Memory B cell (primary cell): ENCODE measurements at regions not wholly inside any gene's neighbourhood (a gene's known extent, or its start where the extent isn't known, plus 50 kb on each side); places are given as distances from the start of the nearest gene placed in this dataset.
"Not testable (repeated sequence)": the region's sequence is repeated elsewhere in the genome, so short reads cannot be mapped to it uniquely, and the experiment has no call there.

ENCODE experiments used
- ATAC-seq: fragments of 150-1000 bp; cut with Tn5 transposase; 2 replicates; pipeline ENCODE4 v1.10.0; 2021; ENCODE audit warnings: low read depth, mild to moderate bottlenecking, moderate library complexity
- DNase-seq, 2 donors: peaks; one replicate each; pipeline ENCODE4 v3.0.0; 2022; ENCODE audit warnings: low spot score in 2 of 2
- H3K27ac Mint-ChIP-seq: one replicate; pipeline ENCODE4 v1.8.0; 2022; ENCODE audit warnings: mild to moderate bottlenecking, moderate library complexity, mixed read lengths
- H3K27me3 Mint-ChIP-seq: one replicate; pipeline ENCODE4 v1.8.0; 2022; ENCODE audit warnings: mixed read lengths
- H3K36me3 Mint-ChIP-seq: one replicate; pipeline ENCODE4 v1.8.0; 2022; ENCODE audit warnings: mild to moderate bottlenecking, mixed read lengths
- H3K4me1 Mint-ChIP-seq: one replicate; pipeline ENCODE4 v1.8.0; 2022; ENCODE audit warnings: mixed read lengths
- H3K4me3 Mint-ChIP-seq: one replicate; pipeline ENCODE4 v1.8.0; 2022; ENCODE audit warnings: mild to moderate bottlenecking, moderate library complexity, mixed read lengths
- H3K9me3 Mint-ChIP-seq: one replicate; pipeline ENCODE4 v1.8.0; 2022; ENCODE audit warnings: mixed read lengths

DNA sequence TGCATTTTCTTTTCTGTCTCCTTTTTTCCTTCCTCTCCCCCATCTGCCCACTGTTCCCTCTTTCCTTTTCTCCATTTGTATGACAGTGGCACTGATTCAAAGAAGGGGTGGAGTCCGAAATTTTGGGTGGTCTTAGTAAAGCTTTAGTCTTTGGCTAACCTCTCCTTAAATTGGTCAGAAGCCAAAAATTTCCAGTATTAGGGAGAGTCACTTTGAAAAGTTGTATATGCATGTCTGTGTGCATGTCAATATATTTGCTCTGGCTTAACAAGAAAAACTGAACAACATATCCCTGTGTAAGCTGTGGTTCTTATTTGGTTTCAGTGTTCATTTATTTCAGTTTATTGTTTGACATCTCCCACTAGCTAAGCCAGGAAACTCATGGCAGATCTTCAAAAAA, 314.8 kb upstream of the CXADR start:
- Mint-ChIP-seq H3K36me3 (no peaks in the 10 kb centered on the region), H3K9me3 (peaks cover 13% of the 10 kb centered on the region), H3K27ac (no peak overlapping the region), H3K27me3 (no peaks in the 10 kb centered on the region), H3K4me1 (no peaks in the 10 kb centered on the region), H3K4me3 (no peak overlapping the region)
- ATAC-seq (no peak), DNase-seq (no peak)

DNA sequence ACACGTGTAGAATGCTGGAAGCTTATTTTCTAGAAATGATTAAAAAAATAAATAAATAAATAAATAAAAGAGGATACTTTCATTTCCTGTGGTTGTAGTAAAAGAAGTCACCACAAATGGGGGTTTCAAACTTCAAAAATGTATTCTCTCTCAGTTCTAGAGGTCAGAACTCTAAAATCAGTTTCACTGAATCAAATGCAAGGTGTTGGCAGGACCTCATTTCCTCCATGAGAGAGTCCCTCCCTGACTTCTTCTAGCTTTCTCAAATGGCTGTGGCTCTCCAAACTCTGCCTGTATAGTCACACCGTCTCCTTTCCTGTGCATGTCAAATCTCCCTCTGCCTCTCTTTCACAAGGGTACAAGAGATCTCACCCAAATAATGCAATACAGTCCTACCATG, 312.6 kb upstream of the CXADR start:
- H3K27me3 Mint-ChIP-seq = no peaks in the 10 kb centered on the region
- no peaks in the 10 kb centered on the region for H3K36me3 Mint-ChIP-seq
- no peak overlapping the region for H3K27ac Mint-ChIP-seq
- H3K4me1 Mint-ChIP-seq = no peaks in the 10 kb centered on the region
- DNase-seq = no peak
- H3K4me3 Mint-ChIP-seq = no peak overlapping the region
- H3K9me3 Mint-ChIP-seq = peaks cover 5% of the 10 kb centered on the region
- no peak for ATAC-seq

DNA sequence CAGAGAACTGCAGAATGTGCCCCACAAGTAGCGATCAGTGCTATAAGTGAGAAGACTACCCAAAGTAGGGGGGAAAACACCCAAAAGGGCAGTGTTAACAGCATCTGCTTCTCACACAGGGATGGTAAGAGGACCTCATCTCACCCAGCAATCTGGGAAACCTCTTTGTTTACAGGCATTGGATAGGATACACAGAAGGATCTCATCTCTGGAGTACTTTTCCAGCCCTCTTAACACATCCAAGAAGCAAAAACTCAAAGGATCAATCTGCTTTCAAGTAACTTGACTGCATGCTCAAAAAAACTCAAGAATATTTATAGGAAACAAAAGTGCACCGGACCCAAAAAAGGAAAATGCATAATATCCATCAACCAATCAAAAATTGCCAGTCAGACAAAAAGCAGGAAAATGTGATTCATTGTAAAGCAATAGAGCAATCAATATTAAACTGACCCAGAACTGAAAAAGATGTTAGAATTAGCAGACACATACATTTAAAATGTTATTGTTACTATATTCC, 311.0 kb upstream of the CXADR start:
- Mint-ChIP-seq H3K27me3 (no peaks in the 10 kb centered on the region), H3K4me3 (no peak overlapping the region), H3K27ac (no peak overlapping the region), H3K4me1 (no peaks in the 10 kb centered on the region), H3K9me3 (peaks cover 8% of the 10 kb centered on the region), H3K36me3 (no peaks in the 10 kb centered on the region)
- no peak for ATAC-seq
- DNase-seq = no peak

DNA sequence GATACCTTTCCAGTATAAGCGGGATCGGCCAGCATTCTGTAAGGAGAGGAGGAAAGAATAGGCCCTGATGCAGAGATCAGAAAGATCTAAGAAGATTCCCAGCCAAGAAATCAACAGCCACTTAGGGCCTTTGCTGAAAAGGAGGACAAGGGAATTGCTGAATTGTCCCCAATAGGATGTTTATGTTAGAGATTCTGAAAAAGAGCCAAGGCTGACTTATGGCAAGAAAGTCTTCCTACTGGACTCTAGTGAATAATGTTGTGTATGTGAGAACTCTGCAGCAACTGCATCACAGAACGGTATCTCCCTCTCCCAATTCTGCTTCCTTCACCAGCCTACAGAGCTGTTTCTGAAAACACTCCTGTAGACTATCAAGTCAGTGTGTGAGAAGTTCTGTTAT, 298.0 kb upstream of the CXADR start:
- Mint-ChIP-seq H3K4me3 (no peak overlapping the region), H3K36me3 (no peaks in the 10 kb centered on the region), H3K9me3 (peaks cover 4% of the 10 kb centered on the region), H3K27me3 (no peaks in the 10 kb centered on the region), H3K4me1 (no peaks in the 10 kb centered on the region), H3K27ac (no peak overlapping the region)
- DNase-seq (no peak), ATAC-seq (no peak)

DNA sequence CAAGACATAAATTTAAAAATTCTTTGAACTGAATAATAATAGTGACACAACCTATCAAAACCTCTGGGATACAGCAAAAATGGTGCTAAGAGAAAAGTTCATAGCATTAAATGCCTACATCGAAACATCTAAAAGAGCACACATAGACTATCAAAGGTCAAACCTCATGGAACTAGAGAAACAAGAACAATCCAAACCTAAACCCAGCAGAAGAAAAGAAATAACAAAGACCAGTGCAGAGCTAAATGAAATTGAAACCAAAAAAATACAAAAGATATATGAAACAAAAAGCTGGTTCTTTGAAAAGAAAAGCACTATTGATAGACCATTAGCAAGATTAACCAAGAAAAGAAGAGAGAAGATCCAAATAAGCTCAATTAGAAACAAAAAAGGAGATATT, 293.8 kb upstream of the CXADR start:
- not testable (repeated sequence) for H3K4me1 Mint-ChIP-seq, DNase-seq, H3K4me3 Mint-ChIP-seq, H3K36me3 Mint-ChIP-seq, H3K9me3 Mint-ChIP-seq, H3K27me3 Mint-ChIP-seq, H3K27ac Mint-ChIP-seq, ATAC-seq

DNA sequence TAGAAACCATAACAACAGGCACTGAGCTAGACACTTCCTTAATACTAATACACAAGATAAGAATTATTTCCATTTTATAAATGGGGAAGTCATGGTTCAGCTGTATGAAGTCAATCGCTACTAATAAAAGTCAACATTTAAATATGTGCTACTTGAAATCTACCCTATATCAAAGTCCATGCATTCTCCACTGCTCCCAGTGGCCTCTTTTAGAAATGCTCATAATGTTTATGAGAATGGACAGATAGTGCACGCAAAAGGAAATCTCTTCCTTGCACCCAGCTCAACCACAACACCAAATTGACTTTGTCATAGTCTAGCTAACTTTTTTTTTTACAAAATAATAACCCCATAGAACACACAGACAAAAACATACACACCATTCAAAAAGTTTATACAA, 281.7 kb upstream of the CXADR start:
- ATAC-seq (no peak), DNase-seq (no peak)
- Mint-ChIP-seq H3K9me3 (peaks cover 9% of the 10 kb centered on the region), H3K27me3 (no peaks in the 10 kb centered on the region), H3K4me1 (no peaks in the 10 kb centered on the region), H3K27ac (no peak overlapping the region), H3K4me3 (no peak overlapping the region), H3K36me3 (no peaks in the 10 kb centered on the region)

DNA sequence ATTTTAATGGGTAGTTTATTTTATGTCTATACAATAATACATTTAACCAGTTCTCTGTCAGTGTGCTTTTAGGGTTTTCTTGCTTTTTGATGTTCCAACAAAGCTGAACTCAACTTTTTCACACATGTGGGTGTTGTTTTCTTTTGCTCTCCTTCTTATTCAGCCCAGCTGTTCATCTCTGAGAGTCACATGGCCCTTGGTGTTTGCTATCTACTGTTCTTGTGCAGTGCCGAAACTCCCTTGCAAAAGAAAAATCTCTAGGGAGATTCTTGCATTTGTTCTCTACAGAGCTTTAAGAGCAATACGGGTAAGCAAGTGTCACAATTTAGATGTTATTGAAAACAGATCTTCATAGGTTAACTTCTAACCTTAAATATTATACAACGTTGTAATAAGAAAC, 281.1 kb upstream of the CXADR start:
- Mint-ChIP-seq H3K27ac (no peak overlapping the region), H3K36me3 (no peaks in the 10 kb centered on the region), H3K4me3 (no peak overlapping the region), H3K9me3 (peaks cover 12% of the 10 kb centered on the region), H3K4me1 (no peaks in the 10 kb centered on the region), H3K27me3 (no peaks in the 10 kb centered on the region)
- no peak for ATAC-seq
- DNase-seq = no peak

DNA sequence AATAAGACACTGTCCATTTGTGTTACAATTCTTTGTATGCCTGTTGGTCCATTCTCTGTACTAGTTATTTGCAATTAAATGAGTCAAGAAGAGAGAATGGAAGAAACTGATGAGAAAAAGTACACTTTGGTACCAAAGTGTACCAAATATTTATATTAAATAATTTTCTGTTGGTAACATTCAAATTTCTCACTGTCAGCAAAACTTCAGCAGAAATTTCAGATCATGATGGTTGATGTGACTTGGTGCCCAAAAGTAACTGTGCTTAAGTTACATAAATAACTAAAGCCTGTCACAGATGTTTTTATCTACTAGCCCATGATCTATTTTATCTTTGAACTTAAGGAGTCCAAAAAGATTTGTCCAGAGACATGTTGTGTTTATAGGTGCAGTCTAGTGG, 274.4 kb upstream of the CXADR start:
- H3K27ac Mint-ChIP-seq = no peak overlapping the region
- H3K4me1 Mint-ChIP-seq = no peaks in the 10 kb centered on the region
- peaks cover 9% of the 10 kb centered on the region for H3K9me3 Mint-ChIP-seq
- ATAC-seq = no peak
- no peak overlapping the region for H3K4me3 Mint-ChIP-seq
- H3K27me3 Mint-ChIP-seq = no peaks in the 10 kb centered on the region
- no peak for DNase-seq
- no peaks in the 10 kb centered on the region for H3K36me3 Mint-ChIP-seq

DNA sequence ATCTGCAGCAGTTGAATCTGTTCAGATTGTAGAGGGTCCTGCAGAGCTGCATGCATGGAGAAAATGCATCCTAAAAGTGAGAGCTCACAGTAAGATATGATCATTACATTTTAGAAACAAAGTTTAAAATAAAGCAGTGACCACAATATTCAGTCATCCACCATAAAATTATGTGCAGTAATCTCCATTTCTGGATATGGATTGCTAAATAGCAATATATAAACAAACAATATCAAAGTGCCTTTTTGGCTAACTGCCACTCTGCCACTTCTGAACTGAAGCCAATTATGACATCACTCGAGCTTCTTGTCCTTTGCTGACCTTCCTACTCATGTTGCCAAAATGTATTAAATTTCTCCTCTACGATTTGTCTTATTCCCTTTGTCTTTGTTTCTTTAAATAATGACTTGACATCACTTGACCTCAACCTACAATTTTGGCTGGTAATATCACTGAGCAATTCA, 262.0 kb upstream of the CXADR start:
- no peak for DNase-seq
- H3K36me3 Mint-ChIP-seq = no peaks in the 10 kb centered on the region
- no peak for ATAC-seq
- H3K9me3 Mint-ChIP-seq = peaks cover 2% of the 10 kb centered on the region
- H3K27ac Mint-ChIP-seq = no peak overlapping the region
- H3K4me1 Mint-ChIP-seq = no peaks in the 10 kb centered on the region
- H3K27me3 Mint-ChIP-seq = peaks cover 1% of the 10 kb centered on the region
- H3K4me3 Mint-ChIP-seq = no peak overlapping the region

DNA sequence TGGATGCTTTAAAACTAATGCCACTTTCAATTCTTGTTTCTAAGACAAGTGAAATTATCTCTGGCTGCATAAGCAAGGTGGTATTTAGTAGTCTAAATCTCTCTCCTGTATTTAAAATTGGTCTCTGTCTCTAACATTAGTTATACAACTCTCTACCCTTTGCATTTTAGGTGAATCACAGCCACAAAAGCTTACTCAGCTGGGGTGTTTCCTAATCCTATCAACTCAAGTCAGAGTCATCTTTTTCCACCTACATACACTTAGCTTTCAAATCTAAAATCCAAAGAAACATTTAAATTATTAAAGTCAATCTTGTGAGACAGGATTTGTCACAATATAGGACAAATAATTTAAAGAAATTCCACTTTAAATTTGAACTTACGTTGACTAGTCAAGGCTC, 255.1 kb upstream of the CXADR start:
- no peak overlapping the region for H3K4me3 Mint-ChIP-seq
- H3K9me3 Mint-ChIP-seq = peaks cover 6% of the 10 kb centered on the region
- no peaks in the 10 kb centered on the region for H3K36me3 Mint-ChIP-seq
- H3K4me1 Mint-ChIP-seq = no peaks in the 10 kb centered on the region
- H3K27me3 Mint-ChIP-seq = peaks cover 1% of the 10 kb centered on the region
- ATAC-seq (no peak), DNase-seq (no peak)
- H3K27ac Mint-ChIP-seq = no peak overlapping the region

DNA sequence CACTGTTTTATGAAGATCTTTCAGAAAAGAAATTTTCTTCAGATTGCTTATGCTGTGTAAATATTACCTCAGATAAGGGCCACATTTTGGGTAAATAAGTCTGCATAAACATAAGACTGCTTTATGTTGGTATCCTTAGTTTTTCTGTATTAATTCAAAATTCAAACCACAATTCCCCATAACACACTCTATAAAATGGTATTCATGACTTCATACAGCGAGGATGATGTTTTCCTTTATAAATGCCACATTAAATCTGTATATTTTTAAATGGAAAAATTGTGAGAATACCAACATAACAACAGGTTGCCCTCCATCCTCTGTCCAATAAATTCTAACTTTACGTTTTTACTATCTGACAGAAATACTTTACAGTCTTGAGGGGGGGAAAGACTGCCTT, 248.7 kb upstream of the CXADR start:
- Mint-ChIP-seq H3K9me3 (no peaks in the 10 kb centered on the region), H3K27me3 (no peaks in the 10 kb centered on the region), H3K4me3 (no peak overlapping the region), H3K4me1 (no peaks in the 10 kb centered on the region), H3K27ac (no peak overlapping the region), H3K36me3 (no peaks in the 10 kb centered on the region)
- ATAC-seq (no peak), DNase-seq (no peak)

DNA sequence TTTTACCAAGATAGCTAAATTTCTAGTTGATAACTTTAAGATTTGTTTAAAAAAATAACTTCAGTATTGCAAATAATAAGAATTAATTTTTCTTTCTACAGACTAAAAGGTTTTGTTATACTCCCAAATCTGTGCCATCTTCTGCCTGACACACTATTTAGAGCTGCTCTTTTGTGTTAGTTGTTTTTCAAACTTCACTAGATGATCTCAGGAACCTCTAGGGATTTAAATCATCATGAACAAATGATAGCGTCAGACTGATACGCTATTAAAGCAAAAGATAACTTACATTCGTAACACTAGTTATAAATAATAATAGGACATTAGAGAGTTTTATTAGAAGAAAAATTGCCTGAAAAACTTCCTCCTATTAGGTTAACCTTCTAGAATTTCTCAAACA, 243.1 kb upstream of the CXADR start:
- Mint-ChIP-seq H3K27me3 (no peaks in the 10 kb centered on the region), H3K9me3 (peaks cover 4% of the 10 kb centered on the region), H3K27ac (no peak overlapping the region), H3K4me1 (no peaks in the 10 kb centered on the region), H3K36me3 (no peaks in the 10 kb centered on the region), H3K4me3 (no peak overlapping the region)
- ATAC-seq (no peak), DNase-seq (no peak)

DNA sequence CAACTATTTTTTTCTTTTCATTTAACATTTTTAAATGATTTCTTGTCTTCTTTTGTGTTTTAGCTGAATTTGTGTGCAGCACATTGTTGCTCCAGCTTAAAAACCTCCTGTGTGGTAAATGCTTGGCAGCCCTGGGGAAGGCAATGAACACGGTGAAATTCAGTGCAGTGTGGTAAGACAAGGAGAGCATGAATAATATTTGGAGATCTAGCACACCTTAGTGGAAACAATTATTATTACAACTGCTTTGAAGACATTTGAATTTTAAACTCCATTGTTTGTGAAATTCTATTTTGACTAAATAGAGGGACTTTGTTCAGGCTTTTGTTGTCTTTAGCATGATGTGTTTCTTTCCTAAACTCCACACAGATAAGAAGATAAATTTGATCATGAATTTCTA, 242.6 kb upstream of the CXADR start:
- H3K4me3 Mint-ChIP-seq = no peak overlapping the region
- H3K4me1 Mint-ChIP-seq = no peaks in the 10 kb centered on the region
- DNase-seq (no peak), ATAC-seq (no peak)
- no peak overlapping the region for H3K27ac Mint-ChIP-seq
- H3K27me3 Mint-ChIP-seq = no peaks in the 10 kb centered on the region
- H3K9me3 Mint-ChIP-seq = peaks cover 4% of the 10 kb centered on the region
- H3K36me3 Mint-ChIP-seq = no peaks in the 10 kb centered on the region

DNA sequence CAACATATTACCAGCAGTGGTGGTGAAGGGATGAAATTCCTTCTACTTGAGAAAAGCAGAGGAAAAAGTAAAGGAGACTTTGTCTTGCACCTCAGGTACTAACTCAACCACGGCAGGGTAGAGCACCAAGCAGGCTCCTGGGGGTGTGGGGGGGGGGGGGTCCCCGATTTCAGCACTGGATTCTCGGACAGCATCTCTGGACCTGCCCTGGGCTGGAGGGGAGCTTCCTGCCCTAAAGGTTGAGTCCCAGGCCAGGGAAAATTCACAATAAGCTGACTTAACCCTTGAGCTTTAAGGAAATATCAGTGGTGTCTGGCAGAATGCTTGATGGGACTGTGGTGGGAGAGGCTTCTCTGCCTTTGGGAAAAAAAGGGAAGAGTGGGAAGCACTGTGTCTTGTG, 233.2 kb upstream of the CXADR start:
- H3K27ac Mint-ChIP-seq = no peak overlapping the region
- no peak overlapping the region for H3K4me3 Mint-ChIP-seq
- H3K36me3 Mint-ChIP-seq = no peaks in the 10 kb centered on the region
- ATAC-seq = no peak
- no peak for DNase-seq
- H3K27me3 Mint-ChIP-seq = no peaks in the 10 kb centered on the region
- no peaks in the 10 kb centered on the region for H3K4me1 Mint-ChIP-seq
- peaks cover 20% of the 10 kb centered on the region for H3K9me3 Mint-ChIP-seq

DNA sequence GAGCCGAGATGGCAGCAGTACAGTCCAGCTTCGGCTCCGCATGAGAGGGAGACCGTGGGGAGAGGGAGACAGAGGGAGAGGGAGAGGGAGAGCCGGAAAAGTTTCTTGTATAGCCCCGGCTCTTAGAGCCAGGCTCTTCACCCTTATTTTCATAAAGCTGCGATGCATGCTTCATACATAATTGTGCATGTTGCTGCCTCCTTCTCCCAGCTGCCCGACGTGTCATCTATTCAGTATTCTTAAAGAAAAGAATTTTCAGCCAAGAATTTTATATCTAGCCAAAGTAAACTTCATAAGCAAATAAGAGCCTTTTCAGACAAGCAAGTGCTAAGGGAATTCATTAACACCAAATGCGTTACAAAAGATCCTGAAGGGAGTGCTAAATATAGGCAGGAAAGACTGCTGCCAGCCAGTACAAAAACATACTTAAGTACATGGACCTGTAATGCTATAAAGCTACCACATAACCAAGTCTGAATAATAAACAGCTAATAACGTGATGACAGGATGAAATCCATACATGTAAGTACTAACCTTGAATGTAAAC, 219.8 kb upstream of the CXADR start:
- not testable (repeated sequence) for H3K9me3 Mint-ChIP-seq, DNase-seq, H3K4me3 Mint-ChIP-seq, H3K36me3 Mint-ChIP-seq, H3K4me1 Mint-ChIP-seq, H3K27ac Mint-ChIP-seq, ATAC-seq, H3K27me3 Mint-ChIP-seq
